ENCODE measurements at regions not wholly inside any gene's neighbourhood (a gene's known extent, or its start where the extent isn't known, plus 50 kb on each side); places are given as distances from the start of the nearest gene placed in this dataset.

DNA sequence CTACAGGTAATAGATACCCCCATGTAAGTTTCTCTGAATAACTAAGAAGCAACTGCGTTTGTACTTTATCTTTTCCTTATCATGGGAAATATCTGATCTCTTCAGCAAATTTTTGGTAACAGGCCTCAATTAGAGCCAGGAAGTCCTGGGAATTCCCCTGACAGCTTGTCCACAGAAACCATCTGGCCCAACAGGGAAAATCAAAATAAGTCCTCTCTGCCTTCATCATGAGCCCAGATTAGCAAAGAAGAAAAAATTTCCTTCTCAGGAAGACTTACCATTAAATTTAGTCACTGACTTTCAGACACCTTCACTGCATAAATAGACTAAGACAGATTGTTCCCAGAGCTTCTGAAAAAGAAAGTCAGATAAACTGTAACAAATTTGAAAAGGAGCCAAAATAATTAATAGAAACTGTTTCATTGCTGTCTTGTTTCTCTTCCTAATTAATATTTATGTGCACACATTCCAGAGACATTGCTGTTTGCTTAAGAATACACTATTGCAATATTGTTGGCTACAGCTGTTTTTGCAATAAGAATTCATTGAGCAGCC is 278.1 kb upstream of the FAT3 start:
- DNase-seq = no peak

DNA sequence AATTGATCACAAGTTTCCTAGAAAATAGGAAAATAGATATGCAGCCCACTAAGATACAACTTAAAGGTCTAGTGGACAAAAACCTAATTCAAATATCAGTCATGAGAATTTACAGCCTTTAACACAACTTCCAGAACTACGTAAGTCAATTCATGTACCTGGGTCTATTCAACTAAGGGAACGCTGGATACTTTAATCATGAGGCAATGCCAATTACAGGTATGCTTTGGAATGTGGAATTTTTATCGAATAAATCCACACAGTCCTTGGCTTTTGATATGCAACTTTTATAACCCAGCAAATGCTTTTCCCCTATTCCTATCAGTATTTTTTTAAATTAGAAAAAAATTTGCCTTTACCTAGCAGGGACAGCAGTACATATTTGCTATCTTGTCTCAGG is 289.5 kb upstream of the FAT3 start:
- no peak for DNase-seq

DNA sequence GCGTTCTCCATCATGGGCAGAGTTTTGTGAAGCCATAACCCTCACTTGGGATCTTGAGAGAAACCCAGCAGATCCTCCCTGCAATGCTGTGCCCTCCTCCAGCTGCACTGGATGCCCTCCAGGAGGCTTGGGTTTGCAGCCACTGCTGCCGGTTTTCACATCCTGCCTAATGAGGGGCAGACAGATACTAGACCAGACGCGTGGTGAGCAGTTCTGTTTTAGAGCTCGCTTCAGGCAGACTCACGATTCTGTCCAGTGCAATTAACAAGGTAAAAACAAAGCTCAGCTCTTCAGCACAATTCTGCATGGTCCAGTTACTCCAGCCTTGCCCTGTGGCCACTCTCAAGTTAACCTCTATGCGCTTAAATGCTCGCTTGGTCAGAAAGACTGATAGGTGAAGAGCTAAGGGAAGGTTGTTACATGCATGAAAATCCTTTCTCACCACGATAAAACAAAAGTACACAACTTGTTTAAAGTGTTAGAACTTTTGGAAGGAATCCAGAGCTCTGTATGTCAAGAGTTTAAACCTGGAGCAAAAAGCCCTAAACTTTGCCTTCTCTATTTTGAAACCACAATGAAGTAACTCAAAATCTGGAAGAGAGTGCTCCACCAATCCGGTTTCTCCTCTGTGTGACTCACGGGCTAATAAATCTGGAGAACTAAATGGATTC is 292.3 kb upstream of the FAT3 start:
- no peak for DNase-seq

DNA sequence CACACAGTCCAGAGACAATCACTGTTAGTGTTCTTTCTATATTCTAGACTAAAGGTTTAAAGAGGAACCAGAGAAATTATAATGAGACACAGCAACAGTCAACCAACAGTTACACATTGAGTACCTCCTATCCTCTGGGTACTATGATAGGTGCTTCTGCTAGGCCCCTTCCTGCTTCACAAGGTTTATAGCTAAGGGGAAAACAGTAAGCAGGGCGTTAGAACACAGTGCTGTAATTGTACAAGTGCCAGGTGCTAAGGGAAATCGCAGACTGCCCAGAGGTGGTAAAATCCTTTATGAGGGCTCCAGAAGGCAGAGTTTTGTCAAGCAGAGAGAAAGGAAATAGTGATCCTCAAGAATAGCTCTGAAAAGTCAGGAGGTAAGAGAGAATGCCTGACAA is 297.2 kb upstream of the FAT3 start:
- DNase-seq = no peak

DNA sequence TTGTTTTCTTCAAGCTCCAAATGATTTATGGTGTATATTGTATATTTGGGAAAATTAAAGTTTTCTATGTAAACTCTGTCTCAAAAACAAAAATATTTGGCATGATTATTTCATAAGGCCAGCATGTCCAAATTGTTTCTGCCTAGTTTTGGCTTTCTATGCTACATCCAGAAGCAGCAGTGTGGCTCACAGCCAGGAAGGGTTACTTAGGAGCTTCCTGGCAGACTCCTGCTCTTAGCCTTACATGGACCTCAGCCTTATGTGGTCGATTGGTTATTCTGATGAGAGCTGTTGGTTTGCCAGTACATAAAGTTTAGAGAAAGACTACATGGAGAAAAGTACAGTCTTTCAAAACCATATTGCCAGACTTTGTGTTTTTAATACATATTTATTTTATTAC is 297.7 kb upstream of the FAT3 start:
- DNase-seq = no peak

DNA sequence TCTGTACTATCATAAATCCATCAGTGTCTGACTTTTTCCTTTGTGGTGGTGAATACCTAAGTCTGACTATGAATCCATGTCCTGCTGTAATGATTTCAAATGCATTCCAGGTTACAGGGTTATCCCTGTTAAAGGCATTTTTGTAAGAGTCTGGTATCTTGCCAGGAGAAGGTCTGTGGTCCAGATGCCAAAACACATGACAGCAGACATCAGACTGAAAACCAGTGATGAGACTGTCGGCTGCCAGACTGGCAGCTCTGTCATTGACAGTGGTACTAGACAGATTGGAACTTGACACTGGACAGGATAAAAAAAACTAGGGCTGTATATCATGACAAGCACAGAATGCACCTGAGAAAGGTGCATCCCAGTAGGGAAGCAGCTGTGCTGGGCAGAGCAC is 301.8 kb upstream of the FAT3 start:
- DNase-seq = no peak

DNA sequence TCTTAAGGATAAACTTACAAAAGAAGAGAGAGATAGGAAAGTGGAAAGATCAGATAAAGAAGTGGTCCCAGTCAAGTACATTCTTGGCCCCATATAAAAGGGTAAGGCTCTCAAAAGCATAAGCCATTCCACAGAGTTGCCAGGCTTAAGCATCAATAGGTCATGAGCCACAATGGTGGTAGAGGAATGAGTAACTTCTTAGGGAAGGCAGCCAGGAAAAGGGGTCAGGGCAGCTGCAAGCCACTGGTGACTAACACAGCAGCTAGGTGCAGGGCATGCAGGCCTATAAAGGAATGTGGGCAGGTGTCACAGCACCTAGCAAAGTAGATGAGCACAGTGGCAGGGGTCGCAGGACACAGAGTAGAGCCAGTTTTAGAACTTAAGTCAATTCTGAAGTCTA is 302.6 kb upstream of the FAT3 start:
- no peak for DNase-seq

DNA sequence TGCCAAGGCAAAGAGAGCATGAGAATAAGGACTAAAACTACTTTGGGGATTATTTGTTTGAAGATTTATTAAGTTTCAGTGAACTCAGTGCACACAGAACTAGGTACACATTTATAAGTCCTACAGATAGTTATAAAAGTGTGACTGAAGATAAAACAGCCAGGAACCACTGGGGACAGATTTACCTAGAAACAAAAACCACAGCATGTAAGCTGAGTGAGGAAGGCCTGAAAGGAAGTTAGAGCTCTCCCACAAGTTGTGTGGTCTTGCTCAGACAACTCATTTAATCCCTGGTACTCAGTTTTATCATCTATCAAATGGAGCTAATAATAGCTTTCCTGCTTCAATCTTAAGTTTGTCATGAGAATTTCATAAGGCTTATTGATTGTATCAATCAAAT is 311.2 kb upstream of the FAT3 start:
- no peak for DNase-seq

DNA sequence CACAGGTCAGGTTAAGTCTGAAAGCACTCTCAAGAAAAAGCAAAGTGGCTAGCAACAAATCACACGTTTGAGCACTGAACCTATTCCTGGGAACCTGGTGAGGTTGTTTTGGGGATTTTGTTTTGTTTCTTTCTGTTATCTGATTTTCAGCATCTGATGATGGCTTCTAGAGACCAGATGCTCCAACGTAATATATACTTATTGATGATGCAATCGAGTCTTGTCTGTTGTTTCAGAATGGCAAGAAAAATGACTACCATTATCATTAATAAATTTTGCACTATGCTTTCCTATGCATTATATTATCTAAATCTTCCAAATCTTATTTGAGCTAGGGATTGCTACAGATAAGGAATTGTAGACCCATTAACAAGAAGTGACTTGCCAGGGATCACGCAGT is 312.3 kb upstream of the FAT3 start:
- DNase-seq = no peak

DNA sequence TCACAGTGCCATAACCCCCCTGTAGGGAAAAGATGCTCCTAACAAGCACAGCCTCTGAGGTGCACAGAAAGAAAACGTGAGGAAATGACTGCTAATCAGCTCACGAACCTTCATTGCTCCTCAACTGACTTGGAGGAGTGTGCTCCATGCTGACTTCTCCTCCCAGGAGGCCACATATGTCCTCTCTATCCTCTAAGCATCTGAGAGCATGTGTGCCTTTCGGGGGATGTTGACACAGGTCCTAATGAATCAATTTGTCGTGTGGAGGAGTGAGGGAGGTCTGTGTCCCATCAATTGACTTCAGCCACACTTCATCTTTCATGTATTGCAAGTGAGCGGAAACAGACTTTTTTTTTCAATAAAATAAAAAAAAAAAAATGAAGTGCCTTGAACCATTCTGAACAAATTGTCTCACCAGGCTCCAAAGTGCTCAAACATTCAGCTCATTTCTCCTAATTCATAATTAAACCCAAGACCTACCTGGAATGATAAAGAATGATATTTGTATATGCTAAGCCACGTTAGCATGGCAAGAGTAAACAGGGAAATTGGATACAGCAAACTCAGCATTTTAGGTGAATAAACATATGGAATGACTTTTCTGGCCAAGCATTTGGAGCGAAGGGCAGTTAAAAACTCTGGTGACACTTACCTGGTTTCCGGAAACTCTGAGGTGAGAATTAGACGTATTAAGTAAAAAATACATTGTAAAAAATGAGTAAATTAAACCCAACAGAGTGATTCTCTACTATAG is 317.6 kb upstream of the FAT3 start:
- DNase-seq = no peak

DNA sequence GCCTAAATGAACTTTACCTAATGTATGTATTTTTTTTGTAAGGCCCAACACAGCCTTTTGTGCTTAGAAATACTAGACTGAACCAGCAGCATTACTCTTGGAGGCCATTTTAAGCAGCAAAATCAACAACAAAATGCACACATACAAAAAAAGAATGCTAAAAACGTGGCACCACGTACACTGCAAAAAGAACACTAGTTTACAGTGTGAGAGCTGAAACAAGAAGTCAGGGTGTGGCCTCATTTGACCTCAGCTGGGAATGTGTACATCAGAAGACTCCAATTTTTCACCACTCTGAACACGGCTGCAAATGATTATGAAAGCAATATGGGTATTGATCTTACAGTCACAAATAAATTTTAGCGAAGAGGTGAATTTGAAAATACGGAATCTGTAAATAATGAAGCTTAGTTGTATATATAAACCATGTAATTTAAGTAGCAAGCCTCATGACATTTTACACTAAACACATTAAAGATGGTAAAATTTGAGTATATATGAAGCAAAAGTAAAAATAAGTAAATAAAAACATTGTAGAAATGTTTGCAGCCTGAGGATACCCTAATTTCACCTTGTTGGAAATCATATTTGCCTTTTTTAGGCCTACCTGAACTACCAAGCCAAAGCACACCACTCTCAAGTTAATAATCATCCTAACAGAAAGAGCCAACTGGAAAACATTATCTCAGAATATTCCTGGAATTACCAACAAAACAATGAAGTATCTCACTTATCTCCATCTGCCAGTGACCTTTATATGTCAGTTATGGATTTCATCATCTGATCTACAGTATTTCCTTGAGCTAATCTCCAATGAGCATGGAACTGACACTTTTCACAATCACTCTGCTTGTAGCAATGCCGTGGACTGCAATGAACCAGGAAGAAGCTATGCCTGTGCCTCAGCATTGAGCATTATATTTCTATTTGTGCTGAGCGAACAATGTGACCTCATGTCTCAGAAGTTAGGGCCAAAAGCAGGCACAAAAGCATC is 319.5 kb upstream of the FAT3 start:
- DNase-seq = no peak

DNA sequence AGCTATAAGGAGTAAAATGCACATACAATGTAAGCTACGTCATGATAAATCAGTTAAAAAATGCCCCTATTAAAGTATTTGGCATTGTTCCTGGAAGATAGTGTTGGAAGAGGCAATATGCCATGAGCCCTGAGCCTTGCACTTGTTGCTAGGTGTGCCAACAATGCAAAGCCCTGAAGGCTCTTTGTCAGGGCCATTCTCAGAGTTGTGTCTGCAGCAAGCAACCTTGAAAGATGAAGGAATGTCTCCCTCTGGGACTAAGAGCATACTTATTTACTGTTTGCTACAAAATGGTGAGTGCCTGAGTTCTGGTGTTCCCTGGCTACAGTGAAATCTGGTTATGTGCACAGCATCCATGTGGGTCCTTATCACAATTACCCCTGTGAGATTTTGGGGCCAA is 322.3 kb upstream of the FAT3 start:
- no peak for DNase-seq

DNA sequence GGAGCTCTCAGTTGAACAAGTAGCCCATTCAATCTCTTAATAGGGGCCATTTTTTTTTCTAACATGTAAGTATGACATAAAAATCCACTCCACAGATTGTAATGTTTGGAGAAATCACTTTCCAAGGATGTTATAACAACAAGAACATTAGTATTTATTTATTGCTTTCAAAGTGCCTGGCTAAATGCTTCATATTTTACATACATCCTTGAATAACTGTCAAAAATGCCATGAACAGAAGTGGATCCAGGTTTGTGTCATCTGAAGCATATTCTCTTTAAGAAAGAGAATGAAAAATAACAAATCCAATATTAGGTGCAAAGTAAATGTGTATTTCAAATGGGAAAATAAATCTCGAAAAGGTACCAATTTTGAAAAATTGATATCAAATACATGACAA is 344.0 kb upstream of the FAT3 start:
- no peak for DNase-seq

DNA sequence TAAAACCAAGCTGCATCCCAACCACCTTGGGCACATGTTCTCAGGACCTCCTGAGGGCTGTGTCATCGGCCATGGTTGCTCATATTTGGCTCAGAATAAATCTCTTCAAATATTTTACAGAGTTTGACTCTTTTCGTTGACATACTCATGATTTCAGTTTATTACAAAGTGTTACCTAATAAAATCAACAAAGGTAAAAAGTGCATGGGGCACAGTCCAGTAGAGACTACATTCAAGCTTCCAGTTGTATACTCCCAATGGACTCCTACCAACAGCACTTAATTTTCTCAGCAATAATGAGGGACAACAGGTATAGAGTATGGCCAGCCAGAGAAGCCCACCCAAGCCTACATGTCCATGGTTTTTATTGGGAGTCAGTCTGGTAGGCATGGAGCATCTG is 347.9 kb upstream of the FAT3 start:
- DNase-seq = no peak

DNA sequence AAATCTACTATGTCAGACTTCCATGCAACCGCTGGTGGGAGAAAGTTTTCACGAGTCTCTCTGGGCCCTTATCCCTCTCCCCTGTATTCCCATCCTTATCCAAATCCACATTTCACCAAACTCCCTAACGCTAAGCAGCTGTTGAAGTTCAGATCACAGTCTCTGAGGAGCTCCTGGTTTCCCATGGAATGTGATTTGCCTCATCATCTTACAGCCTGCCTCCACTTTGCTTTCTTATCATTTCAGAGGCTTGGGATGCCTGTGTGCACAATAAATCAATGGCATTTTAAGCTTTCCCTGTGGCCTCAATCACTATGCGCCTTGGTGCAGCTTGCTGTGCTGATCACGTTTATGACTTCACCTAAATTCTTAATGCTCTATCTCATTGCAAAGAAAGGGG is 352.4 kb upstream of the FAT3 start:
- DNase-seq = no peak

DNA sequence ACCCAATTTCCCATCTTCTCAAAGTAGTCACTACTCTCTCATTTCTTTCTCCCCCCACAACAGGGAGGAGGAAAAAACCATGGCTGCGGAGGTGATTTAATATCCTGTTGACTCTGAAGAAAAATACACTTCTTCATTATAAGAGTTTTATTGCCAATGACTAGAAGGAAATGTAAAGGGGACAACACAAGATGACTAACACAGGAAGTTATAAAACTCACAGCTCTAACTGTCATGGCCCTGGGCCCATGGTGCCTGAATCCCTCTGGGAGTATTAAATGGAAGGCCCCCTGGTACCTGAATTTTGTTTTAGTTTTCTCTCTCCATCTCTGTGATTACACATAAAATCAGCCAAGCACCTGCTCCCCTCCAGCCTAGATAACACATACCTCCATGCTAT is 352.8 kb upstream of the FAT3 start:
- no peak for DNase-seq

DNA sequence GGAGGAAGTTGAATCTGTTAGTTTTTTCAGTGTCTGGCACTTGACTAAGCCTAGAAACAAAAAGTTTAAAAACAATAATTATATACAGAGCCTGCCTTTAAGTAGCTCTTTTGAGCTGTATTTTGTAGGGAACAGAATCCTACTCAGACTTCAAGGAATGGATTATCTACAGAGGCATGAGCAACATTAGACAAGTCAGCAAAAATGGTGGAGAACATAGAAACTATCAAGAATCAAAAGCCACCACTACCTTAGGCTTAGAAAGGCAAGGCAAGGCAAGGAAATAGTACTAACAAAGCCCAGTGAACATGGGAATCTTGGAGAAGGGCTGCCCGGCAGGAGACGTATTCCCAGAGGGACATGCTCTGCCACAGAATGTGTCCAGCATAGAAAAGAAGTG is 353.6 kb upstream of the FAT3 start:
- DNase-seq = no peak

DNA sequence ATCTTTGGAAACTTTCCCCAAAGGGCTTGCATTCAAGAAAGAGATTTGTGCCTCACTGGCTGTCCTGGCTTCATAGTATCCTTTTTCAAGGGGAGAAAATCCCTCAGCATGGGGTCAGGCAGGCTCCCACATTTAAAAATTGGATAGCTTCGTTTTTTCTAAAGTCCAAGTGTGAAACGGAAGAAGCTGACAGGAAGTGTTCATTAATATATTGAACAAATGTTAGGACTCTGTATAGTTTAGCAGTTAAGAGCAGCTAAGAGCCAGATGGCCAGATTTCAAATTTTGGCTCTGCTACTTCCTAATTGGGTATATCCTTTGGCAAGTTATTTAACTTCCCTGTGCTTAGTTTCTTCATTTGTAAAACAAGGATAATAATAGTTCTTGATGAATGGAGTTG is 354.9 kb upstream of the FAT3 start:
- DNase-seq = no peak

DNA sequence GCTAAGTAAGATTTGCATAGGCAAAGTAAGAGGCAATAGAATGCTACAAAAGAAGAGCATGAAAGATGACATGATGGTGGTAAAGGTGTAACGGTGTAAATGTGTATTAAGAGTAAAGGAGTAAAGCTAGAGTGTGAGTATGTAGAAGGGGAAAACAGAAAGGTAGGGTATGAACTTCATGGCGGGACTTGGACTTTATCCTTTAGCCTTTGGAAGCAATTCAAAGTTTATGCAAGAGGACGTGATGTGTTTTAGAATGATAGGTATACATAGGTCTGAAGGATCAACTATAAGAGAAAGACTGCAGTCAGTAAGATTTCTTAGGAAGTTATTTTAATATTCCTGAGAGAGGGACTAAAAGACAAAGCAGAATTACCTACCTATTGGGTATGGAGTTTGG is 358.0 kb upstream of the FAT3 start:
- no peak for DNase-seq

DNA sequence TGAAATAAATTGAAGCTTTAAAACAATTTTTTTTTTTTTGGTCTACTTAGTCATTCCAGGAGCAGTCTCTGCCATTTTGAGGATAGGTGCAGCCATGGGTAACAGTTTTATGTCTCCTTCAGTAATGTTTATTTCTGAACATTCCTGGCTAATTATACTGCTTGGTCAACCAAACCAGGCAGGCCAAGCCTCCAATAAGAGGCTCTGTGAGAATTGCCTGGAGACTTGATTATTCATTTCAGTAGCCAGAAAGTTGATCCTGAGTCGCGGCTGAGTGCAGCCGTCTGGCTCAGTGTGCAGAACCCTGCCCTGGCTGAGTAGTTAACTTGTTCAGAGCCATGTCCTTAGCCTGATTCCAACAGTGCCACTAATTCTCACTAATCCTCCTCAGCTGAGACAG is 364.0 kb upstream of the FAT3 start:
- DNase-seq = no peak

DNA sequence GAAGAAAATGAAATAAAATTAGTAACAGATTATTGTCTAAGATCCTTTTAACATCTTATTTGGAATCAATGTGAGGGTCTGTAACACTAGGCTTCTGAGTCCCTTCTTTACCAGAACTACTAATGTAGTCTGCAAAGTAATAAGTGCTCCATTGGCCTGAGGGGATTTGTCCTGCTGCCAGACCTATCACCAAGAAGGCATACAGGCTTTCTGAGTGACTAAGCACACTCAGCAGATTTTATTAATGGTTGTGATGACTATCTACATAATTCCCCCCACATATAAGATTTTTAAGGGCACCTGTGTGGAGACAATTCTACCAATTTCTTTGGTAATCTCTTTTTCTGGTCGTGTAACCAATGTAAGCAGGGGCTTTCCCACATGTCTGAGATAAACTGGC is 365.0 kb upstream of the FAT3 start:
- DNase-seq = no peak

DNA sequence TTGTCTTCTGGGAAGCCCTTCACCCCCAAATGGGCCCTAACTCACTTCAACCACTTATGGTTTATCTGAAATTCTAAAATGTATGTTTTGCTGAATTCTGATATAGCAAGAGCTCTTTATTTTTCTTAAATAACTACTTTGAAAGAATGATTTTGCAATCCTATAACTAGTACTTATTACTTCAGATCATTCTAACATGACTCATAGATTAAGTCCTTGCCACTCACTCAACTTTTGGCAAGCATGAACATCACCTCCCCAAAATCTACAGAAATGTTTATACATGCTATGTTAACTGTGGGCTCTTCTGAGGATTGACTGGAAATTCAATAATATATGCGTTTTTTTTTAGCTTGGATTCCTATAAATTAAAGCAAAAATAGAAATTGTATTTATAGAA is 367.4 kb upstream of the FAT3 start:
- DNase-seq = no peak

DNA sequence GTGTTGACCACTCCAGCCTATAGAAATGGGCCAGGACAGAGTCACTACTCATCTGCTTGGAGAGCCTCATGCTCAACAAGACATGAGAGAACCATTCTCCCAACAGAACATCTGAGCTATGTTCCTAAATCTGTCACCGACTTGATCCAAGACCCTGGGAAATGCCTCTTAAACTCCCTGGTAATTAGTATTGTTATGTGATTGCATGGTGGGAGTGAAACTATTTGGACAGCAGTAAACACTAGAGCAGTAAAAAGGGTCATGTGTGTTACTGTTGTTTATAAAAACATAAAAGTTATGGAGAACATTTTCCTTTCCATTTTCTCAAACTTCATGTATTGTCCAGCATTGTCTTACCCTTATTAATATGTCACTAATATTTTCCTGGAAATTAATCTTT is 369.8 kb upstream of the FAT3 start:
- DNase-seq = no peak

DNA sequence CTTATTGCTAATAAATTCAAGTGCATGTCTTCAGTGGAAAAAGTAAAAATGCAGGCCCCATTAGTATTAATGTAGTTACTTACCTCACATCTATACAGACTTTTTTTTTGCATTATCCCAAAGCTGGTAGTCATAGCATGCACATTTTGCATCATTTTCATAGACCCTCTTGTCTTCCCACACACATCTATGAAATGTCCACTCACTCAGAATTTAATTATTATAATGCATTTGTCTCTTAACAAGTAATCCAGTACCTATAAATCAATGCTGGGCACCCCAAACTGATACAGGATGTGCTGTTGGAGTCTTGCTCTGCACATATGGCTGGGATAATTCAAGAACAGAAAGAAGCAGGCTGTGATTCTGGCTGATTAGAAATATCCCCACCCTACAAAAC is 370.4 kb upstream of the FAT3 start:
- no peak for DNase-seq
